ENCODE measurements at regions not wholly inside any gene's neighbourhood (a gene's known extent, or its start where the extent isn't known, plus 50 kb on each side); places are given as distances from the start of the nearest gene placed in this dataset.
"Not testable (repeated sequence)": the region's sequence is repeated elsewhere in the genome, so short reads cannot be mapped to it uniquely, and the experiment has no call there.

DNA sequence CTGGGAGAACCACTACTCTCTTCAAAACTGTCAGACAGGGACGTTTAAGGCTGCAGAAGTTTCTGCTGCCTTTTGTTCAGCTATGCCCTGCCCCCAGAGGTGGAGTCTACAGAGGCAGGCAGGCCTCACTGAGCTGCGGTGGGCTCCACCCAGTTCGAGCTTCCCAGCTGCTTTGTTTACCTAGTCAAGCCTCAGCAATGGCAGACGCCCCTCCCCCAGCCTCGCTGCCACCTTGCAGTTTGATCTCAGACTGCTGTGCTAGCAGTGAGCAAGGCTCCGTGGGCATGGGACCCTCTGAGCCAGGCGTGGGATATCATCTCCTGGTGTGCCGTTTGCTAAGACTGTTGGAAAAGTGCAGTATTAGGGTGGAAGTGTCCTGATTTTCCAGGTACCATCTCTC lies 258.6 kb upstream of the GOT2 start:
- not testable (repeated sequence) for DNase-seq (ENCODE audit: low read depth)

DNA sequence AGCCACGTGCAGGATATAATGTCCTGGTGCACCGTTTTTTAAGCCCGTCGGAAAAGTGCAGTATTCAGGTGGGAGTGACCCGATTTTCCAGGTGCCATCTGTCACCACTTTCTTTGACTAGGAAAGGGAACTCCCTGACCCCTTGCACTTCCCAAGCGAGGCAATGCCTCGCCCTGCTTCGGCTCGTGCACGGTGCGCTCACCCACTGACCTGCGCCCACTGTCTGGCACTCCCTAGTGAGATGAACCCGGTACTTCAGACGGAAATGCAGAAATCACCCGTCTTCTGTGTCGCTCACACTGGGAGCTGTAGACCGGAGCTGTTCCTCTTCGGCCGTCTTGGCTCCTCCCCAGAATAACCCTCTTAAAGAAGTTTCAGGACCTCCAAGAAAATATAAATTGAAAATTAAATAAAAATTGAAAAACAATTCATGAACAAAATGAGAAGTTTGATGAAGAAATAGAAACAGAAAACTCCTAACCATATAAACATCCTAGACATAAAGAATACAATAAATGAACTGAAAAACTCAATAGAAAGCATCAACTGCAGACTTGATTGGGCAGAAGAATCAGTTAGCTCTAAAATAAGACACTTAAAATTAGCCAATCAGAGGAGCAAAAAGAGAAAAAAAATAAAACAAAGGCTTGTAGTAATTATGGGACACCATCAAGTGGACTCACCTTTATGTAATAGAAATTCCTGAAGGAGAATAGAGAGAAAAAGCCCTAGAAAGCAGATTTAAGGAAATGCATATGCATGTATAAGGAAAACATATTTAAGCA lies 249.3 kb upstream of the GOT2 start:
- DNase-seq (ENCODE audit: low read depth) = not testable (repeated sequence)

DNA sequence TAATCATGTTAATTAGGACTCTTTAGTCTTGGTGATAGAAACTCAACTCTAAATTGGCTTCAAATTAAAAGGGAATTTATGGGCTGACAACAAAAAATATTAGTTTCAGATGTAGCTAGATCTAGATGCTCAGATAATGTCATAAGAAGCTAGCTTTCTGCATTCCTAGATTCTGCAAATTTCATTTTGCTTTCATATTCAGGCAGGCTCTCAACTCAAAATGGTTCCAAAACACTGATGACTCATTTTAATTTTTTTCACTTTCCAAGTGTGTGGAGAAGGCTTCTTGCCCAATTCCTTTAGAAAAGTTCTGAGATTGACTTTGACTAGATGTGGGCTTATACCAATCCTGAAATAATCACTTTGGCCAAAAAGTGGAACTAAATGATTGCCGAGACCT lies 236.7 kb upstream of the GOT2 start:
- DNase-seq (ENCODE audit: low read depth) = peak; percentile 63

DNA sequence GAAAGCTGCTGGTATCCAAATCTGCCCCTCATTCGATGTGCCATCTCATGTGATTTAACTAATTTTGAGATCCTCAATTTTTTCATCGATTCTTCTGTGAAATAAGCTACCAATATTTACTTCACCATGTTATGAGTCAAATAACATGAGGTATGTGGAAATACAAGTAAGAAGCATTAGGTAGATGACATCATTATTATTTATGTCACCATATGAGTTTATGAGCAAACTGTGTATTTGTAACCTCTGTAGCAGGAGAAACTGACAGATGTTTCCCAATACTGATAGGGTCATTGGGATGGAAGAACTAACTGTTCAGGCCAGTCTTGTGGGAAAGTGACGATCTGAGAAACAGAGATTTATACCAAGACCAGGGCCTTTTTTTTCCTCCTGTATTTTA lies 229.4 kb upstream of the GOT2 start:
- no peak for DNase-seq (ENCODE audit: low read depth)

DNA sequence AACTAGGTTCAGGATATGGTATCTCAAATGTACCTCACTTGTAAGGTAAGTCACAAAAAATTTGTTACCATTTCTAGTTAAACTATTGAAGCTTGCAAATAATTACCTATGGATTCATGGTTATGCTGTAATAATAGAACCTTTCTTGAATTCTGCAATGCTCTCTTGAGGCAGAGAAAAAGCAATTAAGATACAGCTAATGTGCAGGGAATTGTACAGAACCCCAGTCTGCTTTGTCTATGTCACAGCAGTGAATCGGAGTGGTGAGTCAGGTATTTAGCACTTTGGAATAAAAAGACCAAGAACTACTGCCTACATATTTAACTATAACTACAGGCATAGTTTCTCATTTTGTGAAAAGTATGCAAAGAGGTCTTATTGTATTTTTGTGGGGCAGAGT lies 228.7 kb upstream of the GOT2 start:
- DNase-seq (ENCODE audit: low read depth) = no peak

DNA sequence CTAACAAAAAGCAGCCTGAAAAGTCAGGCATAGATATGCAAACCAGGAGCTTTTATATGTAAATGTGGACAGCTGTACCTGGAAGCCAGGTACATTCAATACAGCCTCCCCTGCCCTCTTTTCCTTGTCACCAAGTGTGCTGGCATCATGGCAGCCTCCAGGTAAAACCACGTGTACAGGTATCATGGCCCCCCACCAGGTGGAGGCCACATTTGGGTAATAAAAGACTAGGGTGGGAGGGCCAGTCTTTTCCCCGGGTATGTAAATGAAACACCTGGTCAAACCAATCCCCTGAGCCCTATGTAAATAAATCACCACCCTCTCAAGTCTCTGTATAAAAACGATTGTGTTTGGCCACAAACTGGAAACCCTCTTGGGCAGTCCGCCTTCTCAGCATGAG lies 226.4 kb upstream of the GOT2 start:
- DNase-seq (ENCODE audit: low read depth) = no peak

DNA sequence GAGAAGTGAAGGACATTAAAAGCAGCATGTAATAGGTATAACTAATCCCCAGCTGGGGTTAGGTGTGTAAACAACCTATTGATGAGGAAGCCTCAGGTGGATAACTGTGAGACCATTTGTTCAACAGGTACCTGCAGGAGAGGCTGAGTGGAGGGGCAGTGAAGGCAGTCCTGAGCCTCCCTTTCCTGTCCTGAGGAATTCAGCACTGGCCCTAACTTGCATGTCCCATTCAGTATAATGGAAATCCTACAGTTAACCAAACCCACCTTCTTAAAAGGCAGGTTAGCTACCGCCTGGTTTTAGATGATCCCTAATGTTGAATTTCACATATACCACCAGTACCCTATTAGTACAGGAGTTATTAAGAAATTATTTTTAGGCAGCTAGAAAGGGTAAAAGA lies 225.9 kb upstream of the GOT2 start:
- DNase-seq (ENCODE audit: low read depth) = no peak

DNA sequence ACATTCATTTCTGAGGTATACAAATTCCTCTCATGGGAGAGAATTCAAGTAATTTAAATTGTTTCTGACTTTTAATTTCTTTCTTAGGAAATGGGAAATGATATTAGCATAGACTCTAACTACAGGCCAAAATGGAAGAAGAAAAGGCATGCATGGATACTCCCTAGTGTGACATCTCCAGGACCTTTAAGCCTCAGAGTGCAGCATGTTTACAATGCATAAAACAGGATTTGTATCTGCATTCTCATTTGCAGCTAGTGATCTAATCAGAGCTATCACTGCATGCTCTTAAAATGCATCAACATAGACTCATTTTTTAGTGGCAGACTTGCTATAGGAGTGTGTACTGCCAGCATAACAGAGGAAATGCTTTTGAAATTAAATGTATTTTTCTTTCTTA lies 224.6 kb upstream of the GOT2 start:
- DNase-seq (ENCODE audit: low read depth) = no peak

DNA sequence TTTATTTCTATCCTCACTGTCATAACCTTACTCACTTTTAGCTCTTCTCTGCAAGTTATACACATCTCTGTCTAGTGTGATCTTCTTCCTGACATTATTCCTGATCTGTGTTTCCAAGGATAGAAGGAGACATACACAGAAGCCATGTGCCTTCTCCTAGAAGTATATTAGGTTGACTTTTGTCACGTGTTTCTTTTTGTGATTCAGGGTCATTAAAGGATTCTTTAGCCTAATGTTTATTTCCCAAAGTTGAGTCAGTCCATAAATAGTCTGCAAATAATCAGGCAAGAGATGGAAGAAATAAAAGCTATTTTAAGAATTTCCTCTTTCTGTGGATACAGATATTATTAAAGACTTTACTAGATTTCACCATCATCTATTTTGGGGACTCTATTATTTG lies 214.1 kb upstream of the GOT2 start:
- DNase-seq (ENCODE audit: low read depth) = peak; percentile 38

DNA sequence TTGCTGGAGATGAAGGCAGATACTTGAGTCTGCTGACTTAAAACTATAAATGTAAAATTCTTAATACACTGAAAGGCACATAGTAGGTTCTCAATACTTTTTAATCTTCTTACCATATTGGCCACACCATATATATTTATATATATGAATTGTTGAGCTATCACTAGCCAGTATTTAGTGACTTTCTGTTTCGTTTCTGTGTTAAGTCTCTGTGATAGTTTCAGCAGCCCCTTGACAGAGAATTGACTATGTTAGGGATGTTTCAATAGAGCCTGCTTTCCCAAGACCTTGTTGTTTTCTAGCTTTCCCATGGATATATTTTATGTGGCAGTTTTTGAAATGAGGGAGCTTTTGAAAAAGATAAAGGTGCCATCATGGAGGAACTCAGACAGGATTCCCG lies 206.5 kb upstream of the GOT2 start:
- DNase-seq (ENCODE audit: low read depth) = no peak

DNA sequence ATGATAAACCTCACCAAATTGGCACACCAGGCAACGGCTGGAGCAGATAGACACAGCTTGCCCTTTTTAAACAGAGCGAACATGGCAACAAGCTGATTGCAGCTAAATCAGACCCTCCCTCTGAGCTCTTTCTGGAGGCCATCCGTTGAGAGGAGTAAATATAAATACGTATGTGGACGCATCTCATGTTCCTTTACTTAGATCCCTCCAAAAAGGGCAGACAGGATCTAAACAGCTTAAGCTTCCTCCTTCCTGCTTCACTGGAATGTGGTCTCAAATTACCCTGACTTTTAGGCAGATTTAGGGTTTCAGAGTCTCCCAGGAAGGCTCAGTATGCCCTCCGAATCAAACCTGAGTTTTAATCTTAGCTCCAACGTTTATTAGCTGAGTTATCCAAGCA lies 204.7 kb upstream of the GOT2 start:
- DNase-seq (ENCODE audit: low read depth) = no peak

DNA sequence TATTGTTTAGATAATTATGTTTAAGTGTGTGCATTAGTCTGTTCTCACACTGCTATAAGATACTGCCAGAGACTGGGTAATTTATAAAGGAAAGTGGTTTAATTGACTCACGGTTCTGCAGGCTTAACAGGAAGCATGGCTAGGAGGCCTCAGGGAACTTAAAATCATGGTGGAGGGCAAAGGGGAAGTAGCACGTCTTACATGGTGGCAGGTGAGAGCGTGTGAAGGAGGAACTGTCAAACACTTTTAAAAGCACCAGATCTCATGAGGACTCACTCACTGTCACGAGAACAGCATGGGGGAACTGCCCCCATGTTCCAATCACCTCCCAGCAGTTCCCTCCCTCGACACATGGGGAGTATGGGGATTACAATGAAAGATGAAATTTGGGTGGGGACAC lies 203.5 kb upstream of the GOT2 start:
- peak; percentile 35 for DNase-seq (ENCODE audit: low read depth)

DNA sequence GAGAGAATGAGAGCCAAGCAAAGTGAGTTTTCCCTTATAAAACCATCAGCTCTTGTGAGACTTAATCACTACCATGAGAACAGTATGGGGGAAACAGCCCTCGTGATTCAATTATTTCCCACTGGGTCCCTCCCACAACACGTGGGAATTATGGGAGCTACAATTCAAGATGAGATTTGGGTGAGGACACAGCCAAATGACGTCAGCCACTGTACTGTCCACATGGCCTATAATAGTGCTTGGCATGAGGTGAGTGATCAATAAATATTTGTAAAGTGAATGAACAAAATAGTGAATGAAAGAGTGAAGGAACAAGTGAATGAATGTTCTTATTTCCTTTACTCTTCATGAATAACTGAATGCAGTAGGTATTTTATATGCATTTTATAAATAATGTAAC lies 199.1 kb upstream of the GOT2 start:
- DNase-seq (ENCODE audit: low read depth) = no peak

DNA sequence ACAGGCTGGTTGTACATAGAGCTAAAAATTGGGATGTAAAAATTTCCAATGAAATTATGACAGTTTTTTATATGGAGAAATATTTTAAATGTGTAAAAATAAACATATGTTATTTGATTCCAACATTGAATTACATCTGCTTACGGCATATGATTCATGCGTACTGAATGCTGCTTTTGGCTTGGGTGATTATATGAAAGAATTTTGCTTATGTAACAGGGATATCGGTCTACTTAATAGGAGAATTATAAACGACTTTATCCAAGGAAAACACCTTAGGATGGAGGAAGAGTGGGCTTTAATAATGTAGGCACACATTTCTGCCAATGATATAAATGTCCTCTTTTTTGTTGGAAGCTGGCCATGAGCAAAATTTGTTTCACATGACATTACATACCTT lies 197.3 kb upstream of the GOT2 start:
- DNase-seq (ENCODE audit: low read depth) = no peak

DNA sequence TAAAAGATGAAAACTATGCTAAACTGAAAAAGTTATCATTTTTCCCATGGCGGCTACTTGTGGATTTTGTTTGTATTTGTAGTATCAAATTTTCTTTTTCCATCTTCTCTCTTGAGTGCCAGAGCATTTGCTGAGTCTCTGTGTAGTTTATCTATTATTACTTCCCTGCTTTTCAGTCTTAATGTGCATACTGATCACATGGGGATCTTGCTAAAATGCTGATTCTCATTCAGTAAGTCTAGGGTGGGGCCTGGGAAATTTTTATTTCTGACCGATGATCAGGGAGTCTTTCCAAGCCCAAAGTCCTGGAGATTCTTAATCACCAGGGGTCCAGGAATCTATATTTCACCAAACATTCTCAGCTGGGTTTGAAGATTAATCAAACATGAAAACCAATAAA lies 189.0 kb upstream of the GOT2 start:
- DNase-seq (ENCODE audit: low read depth) = no peak

DNA sequence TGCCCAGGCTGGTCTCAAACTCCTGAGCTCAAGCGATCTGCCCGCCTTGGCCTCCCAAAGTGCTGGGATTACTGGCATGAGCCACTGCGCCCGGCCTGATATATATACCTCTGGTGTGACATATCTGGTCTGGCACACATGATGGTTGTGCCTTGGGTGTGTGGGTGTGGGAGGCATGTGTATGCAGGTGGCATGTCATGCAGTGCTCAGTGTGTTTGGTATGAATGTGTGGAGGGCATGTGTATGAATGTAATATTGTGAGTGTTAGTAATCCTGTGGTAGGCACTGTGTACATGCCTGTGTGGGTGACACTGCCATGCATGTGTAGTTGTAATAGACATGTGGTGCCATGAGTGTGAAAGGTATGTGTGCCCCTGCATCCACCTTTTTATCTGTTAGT lies 179.3 kb upstream of the GOT2 start:
- no peak for DNase-seq (ENCODE audit: low read depth)

DNA sequence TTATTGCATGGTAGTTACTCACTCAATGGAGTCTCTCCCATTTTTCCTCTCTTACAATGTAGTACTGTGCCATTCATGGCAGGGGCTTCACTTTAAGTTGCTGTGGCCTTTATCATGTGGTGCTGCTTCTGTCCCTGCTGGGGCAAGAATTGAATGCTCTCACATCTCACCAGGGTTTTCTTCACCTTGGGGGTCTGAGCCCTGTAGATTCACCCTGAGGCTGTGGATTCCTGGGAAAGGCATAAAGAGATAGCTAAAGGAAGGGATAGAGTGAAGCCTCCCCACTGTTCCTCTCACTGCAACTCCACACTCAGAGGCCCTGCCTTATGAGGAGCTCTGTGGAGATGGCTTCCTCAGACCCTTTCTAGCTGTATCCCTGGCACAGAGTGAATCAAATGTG lies 178.5 kb upstream of the GOT2 start:
- DNase-seq (ENCODE audit: low read depth) = no peak

DNA sequence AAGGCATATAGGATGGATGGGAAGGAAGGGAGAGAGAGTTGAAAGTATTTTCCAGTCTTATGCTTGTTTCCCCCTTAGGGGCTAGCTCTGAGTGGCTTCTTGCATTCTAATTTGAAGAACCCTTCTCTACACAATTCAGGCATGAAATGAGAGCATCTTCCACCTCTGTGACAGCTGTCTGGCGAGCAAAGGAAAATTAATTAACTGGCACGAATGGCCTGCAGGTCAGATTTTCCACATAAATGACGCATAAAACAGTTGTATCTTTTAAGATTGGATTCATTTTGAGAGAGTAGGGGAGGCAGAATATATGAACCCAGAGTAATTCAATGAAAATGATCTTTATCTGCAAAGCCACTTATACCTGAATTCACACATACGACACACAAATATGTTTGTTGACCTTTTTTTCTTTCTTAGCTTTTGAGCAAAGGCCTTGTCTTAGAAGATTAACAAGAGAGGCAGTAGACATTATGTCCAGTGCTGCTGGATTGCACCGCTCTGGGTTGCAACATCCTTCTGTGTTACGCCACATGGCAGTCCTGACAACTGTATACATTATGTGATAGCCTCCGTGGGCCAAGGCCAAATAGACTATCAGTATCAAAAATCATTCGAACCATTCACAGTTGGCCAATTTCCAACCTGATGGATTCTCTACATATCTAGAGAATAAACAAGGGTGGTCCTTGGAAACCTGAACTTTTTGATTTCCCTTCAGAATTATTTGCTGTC lies 173.0 kb upstream of the GOT2 start:
- DNase-seq (ENCODE audit: low read depth) = no peak

DNA sequence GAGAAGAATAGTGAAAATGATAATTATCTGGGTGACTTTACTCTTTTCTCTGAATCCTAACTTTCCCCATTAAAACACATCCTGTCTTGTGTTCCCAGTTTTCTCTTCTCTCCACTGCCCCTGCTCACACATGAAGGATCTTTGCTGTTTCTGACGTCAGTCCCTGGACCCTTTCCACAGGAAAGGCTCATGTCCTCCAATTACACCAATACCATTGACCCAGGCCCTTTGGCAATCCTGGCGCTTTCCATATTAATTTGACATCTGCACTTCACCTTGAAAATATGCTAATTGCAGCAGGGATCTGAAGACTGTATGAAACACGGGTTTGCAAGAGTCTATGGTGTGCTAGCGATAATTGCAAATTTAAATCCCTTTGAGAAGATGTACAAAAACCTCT lies 170.2 kb upstream of the GOT2 start:
- no peak for DNase-seq (ENCODE audit: low read depth)

DNA sequence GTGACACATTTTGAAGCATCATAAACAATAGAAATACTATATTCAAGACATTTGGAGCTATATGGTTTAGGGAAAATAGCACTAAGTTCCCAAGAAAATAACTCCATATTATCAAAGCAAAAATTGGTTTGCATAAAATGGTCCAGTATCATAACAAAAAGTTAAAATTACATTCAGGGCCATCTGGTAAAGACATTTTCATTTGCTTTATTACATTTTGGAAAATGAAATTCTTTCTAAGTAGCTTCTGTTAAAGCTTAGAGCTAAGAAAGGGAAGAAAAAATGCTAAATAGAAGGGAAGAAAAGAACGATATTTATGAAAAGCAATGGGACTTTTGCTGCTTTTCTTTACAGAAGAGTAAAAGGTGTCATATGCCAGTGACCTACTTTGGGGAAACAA lies 155.4 kb upstream of the GOT2 start:
- no peak for DNase-seq (ENCODE audit: low read depth)

DNA sequence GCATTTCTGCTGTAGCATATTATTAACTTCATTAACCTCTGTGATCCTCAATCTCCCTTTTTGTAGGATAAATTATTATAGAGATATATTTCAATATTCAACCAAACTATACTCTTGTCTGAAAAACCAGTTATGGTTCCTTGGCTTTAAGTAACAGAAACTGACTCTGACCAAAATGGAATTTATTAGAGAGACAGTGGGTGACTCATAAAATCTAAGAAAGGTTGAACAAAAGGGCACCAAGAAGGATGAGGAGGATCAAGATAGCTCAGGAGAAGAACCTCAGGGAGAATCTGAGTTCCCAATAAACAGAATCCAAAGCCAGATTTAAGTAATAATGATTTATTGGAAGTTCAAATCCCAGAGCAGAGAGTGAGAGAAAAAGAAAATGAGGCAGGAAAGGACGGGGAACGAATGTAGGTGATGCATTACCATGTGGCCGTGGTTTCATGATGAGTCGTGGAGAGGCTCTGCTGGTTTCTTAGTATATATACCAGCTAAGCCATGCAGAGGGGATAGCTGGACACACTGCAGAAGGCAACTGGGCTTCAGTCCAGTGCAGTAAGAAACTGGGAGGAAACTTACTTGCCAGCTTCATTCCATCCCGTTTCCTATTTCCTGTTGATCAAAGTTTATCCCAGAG lies 151.5 kb upstream of the GOT2 start:
- peak; percentile 37 for DNase-seq (ENCODE audit: low read depth)

DNA sequence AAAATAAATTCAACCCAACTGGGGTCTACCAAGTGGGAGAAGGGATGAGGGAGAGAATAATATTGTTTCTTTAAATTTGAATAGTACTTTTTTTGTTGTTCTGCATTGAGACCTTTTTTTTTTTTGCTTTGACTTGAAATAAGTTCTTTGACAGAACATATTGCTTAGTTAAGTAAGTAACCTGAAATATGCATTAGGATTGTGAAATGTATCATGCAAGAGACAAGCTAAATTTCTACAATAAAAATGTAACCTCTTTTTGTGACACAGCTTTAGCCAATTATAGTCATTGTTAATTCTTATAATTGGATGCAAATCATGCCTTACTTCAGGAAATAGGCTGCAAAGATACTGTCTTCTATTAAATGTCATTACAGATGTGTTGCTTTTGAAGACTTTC lies 150.0 kb upstream of the GOT2 start:
- no peak for DNase-seq (ENCODE audit: low read depth)

DNA sequence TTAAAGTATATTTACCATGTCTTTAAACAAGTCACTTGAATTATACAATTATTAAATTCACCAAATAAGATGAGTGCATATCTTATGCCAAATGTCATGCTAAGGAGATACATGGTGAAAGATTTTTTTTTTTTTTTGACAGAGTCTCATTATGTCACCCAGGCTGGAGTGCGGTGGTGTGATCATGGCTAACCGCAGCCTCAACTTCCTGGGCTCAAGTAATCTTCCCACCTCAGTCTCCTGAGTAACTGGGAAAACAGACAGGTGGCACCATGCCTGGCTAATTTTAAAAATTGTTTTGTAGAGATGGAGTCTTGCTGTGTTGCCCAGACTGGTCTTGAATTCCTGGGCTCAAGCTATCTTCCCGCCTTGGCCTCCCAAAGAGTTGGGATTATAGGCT lies 149.0 kb upstream of the GOT2 start:
- DNase-seq (ENCODE audit: low read depth) = peak; percentile 47

Data from M059J (cell line).